GM21737 (cell line): ENCODE measurements at regions not wholly inside any gene's neighbourhood (a gene's known extent, or its start where the extent isn't known, plus 50 kb on each side); places are given as distances from the start of the nearest gene placed in this dataset.

Experiments used
- ATAC-seq: cut with Tn5 transposase; IDR thresholded peaks from one replicate; pipeline ENCODE4 v1.9.1; 2021; ENCODE audit warnings: mild to moderate bottlenecking, moderate library complexity; ENCODE audit not compliant: unreplicated experiment

- no peak for ATAC-seq
These were observed 65.3 kb downstream of the METRNL start for GRCh38 chr17:83144421-83145357.

GRCh38 chr17:83145358-83145738, 65.9 kb downstream of the METRNL start:
- ATAC-seq, result no peak

GRCh38 chr17:83145831-83146230, 66.4 kb downstream of the METRNL start:
- ATAC-seq, result no peak

GRCh38 chr17:83146347-83146746, 66.9 kb downstream of the METRNL start:
- no peak for ATAC-seq

GRCh38 chr17:83147280-83147679, 67.9 kb downstream of the METRNL start:
- no peak for ATAC-seq

- no peak for ATAC-seq
These were observed 69.1 kb downstream of the METRNL start for GRCh38 chr17:83148317-83149028.

GRCh38 chr17:83149029-83149725, 69.8 kb downstream of the METRNL start:
- no peak for ATAC-seq

GRCh38 chr17:83149761-83150251, 70.4 kb downstream of the METRNL start:
- ATAC-seq, result no peak

GRCh38 chr17:83150369-83151055, 71.1 kb downstream of the METRNL start:
- no peak for ATAC-seq

GRCh38 chr17:83151056-83151441, 71.6 kb downstream of the METRNL start:
- ATAC-seq, result no peak

GRCh38 chr17:83151442-83152226, 72.2 kb downstream of the METRNL start:
- no peak for ATAC-seq

- ATAC-seq, result no peak
These were observed 72.9 kb downstream of the METRNL start for GRCh38 chr17:83152227-83152744.

GRCh38 chr17:83152745-83153611, 73.6 kb downstream of the METRNL start:
- no peak for ATAC-seq

- no peak for ATAC-seq
These were observed 74.4 kb downstream of the METRNL start for GRCh38 chr17:83153681-83154310.

GRCh38 chr17:83154311-83155127, 75.1 kb downstream of the METRNL start:
- ATAC-seq, result no peak

GRCh38 chr17:83155128-83156121, 76.0 kb downstream of the METRNL start:
- no peak for ATAC-seq
